ENCODE measurements at regions not wholly inside any gene's neighbourhood (a gene's known extent, or its start where the extent isn't known, plus 50 kb on each side); places are given as distances from the start of the nearest gene placed in this dataset.

DNA sequence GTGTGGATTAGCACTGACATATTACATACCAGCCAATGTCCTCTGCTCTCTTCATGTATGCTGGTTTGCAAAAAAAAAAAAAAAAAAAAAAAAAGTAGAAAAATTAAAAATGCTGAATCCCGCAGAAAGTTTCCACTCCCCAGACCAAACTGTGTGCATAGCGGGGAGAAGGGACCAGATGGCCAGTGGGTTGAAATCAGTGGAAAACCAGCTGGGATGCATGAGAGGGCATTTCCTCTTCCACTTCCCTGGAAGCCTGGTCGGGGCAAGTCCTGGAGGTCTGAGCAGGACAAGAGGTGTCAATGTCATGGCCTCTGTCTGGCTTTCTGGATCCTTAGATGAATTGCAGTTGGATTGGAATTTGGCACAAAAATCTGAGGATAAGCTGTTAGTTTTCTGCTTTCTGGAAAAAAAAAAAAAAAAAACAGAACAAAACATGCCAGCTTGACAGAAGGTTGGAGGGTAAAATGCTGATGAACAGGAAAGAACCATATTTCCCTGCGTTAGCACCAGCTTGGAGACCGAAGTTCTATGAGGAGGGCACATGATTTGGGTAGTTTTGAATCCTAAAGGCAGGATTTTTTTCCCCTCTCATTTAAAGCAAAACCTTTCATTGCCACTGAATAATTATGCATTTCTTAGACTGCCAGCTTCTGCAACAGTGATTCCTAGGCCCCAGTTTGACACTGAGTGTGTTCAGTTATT is 941.5 kb upstream of the EEF2KMT start:
- no peak overlapping the region for H3K4me3 ChIP-seq (ENCODE audit: low read depth, low read length)
- DNase-seq (ENCODE audit: low read depth) = no peak
- TF ChIP-seq, protein P1, sequence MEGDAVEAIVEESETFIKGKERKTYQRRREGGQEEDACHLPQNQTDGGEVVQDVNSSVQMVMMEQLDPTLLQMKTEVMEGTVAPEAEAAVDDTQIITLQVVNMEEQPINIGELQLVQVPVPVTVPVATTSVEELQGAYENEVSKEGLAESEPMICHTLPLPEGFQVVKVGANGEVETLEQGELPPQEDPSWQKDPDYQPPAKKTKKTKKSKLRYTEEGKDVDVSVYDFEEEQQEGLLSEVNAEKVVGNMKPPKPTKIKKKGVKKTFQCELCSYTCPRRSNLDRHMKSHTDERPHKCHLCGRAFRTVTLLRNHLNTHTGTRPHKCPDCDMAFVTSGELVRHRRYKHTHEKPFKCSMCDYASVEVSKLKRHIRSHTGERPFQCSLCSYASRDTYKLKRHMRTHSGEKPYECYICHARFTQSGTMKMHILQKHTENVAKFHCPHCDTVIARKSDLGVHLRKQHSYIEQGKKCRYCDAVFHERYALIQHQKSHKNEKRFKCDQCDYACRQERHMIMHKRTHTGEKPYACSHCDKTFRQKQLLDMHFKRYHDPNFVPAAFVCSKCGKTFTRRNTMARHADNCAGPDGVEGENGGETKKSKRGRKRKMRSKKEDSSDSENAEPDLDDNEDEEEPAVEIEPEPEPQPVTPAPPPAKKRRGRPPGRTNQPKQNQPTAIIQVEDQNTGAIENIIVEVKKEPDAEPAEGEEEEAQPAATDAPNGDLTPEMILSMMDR (IDR thresholded peaks at IDR 0.05; ENCODE audit: insufficient read depth, low read depth, low read length) = no peak

DNA sequence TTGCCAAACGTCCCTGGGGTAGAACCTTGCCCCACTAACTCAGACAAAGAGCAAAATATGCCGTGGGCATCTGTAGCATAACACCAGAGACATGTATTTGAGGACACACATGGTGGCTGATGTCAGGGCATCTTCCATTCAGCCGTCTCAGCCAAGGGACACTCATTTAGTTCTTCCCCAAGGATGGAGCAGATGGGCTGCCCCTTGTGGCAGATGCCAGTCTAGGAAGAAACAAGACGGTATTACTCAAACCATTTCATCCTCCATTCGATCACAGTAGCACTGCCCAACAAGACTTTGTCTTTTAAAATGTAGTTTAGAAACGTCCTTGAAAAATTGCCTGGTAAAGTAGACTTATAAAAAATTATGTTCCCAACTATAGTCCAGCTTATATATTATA is 937.6 kb upstream of the EEF2KMT start:
- DNase-seq (ENCODE audit: low read depth) = no peak
- H3K4me3 ChIP-seq (ENCODE audit: low read depth, low read length) = no peak overlapping the region
- TF ChIP-seq, protein P1 (IDR thresholded peaks at IDR 0.05; ENCODE audit: insufficient read depth, low read depth, low read length) = no peak

GRCh38 chr16:6034511-6034910 is 936.9 kb upstream of the EEF2KMT start:
- H3K4me3 ChIP-seq (ENCODE audit: low read depth, low read length) = no peak overlapping the region
- no peak for DNase-seq (ENCODE audit: low read depth)
- TF ChIP-seq, protein P1 (IDR thresholded peaks at IDR 0.05; ENCODE audit: insufficient read depth, low read depth, low read length) = no peak

DNA sequence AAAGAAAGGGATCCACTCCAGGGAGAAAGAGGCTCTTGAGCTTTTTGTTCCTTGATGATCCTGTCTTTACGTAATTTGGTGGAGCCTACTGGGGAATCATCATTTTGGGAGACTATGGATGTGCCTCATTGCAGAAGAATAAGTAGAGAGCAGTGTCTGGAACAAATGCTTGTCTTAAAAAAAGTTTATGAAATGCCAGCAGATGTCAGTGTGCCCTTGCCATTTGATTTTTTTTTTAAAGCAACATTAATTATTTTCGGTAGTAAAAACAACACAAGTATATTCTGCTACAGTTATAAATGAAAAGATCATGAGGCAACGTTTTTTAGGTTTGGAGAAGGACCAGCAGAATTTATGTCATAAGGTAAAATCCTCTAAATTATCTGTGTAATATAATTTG is 934.8 kb upstream of the EEF2KMT start:
- DNase-seq (ENCODE audit: low read depth) = no peak
- TF ChIP-seq, protein P1 (IDR thresholded peaks at IDR 0.05; ENCODE audit: insufficient read depth, low read depth, low read length) = no peak
- H3K4me3 ChIP-seq (ENCODE audit: low read depth, low read length) = no peak overlapping the region

DNA sequence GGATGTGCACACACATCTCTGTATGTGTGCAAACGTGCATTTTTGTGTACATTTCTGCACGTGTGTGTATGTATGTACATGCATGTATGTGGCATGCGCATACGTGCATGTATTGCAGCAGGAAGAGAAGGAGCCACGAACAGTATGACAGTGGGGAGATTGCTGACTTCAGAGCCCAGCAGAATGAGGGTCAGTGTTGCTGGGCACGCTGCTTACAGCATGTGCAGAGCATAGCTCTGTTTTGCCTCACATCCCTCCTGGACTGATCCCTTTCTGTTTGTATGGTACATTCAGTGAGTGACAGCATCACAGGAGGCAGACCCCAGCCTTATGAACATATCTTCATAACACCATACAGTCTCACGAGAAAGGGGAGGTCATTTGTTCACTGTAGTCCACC is 934.0 kb upstream of the EEF2KMT start:
- TF ChIP-seq, protein P1 (IDR thresholded peaks at IDR 0.05; ENCODE audit: insufficient read depth, low read depth, low read length) = no peak
- no peak overlapping the region for H3K4me3 ChIP-seq (ENCODE audit: low read depth, low read length)
- no peak for DNase-seq (ENCODE audit: low read depth)

GRCh38 chr16:6031102-6031501 is 933.5 kb upstream of the EEF2KMT start:
- TF ChIP-seq, protein P1 (IDR thresholded peaks at IDR 0.05; ENCODE audit: insufficient read depth, low read depth, low read length) = no peak
- no peak overlapping the region for H3K4me3 ChIP-seq (ENCODE audit: low read depth, low read length)
- DNase-seq (ENCODE audit: low read depth) = no peak

DNA sequence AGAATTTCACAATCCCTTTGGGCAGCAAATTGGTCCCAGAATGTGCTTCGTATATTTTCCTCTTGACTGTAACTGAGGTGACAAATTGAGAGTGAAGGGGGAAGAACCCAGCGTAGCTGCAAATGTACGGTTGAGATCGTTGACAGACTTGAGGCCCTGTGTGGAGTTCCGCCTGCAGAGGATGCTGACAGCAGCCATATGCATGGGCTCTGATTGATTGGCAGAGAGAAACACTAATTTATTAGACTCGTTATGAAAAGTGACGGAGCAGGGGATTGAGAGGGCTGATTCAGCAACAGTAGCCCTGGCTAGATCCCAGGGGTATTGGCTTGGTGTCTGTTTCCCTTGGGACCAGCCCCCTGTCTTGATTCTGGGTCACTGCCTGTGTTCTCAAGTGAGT is 930.1 kb upstream of the EEF2KMT start:
- TF ChIP-seq, protein P1 (IDR thresholded peaks at IDR 0.05; ENCODE audit: insufficient read depth, low read depth, low read length) = no peak
- no peak for DNase-seq (ENCODE audit: low read depth)
- no peak overlapping the region for H3K4me3 ChIP-seq (ENCODE audit: low read depth, low read length)

Measured in fibroblast of villous mesenchyme (primary cell).